HG02798 (cell line): ENCODE measurements at regions not wholly inside any gene's neighbourhood (a gene's known extent, or its start where the extent isn't known, plus 50 kb on each side); places are given as distances from the start of the nearest gene placed in this dataset.
"Not testable (repeated sequence)": the region's sequence is repeated elsewhere in the genome, so short reads cannot be mapped to it uniquely, and the experiment has no call there.

Experiments
- ATAC-seq: cut with Tn5 transposase; IDR thresholded peaks from one replicate; pipeline ENCODE4 v1.9.1; 2021; ENCODE audit warnings: mild to moderate bottlenecking; ENCODE audit not compliant: unreplicated experiment, poor library complexity

GRCh38 chr2:193373120-193373519 is 1178.4 kb upstream of the TMEFF2 start:
- ATAC-seq = no peak

- no peak for ATAC-seq
Observed at GRCh38 chr2:193371200-193371599, 1176.5 kb upstream of the TMEFF2 start.

- no peak for ATAC-seq
Observed at GRCh38 chr2:193368615-193369014, 1173.9 kb upstream of the TMEFF2 start.

- ATAC-seq = no peak
Observed at GRCh38 chr2:193357508-193357907, 1162.8 kb upstream of the TMEFF2 start.

GRCh38 chr2:193352665-193353242 is 1158.0 kb upstream of the TMEFF2 start:
- not testable (repeated sequence) for ATAC-seq

GRCh38 chr2:193350509-193350908 is 1155.8 kb upstream of the TMEFF2 start:
- no peak for ATAC-seq

- no peak for ATAC-seq
Observed at GRCh38 chr2:193349642-193350041, 1154.9 kb upstream of the TMEFF2 start.

GRCh38 chr2:193348055-193348454 is 1153.3 kb upstream of the TMEFF2 start:
- ATAC-seq = no peak

GRCh38 chr2:193336781-193337180 is 1142.0 kb upstream of the TMEFF2 start:
- ATAC-seq = no peak

GRCh38 chr2:193334401-193334800 is 1139.7 kb upstream of the TMEFF2 start:
- no peak for ATAC-seq

- ATAC-seq = no peak
Observed at GRCh38 chr2:193333539-193333938, 1138.8 kb upstream of the TMEFF2 start.

GRCh38 chr2:193332941-193333340 is 1138.2 kb upstream of the TMEFF2 start:
- no peak for ATAC-seq

- no peak for ATAC-seq
Observed at GRCh38 chr2:193331676-193332075, 1136.9 kb upstream of the TMEFF2 start.

GRCh38 chr2:193326296-193326695 is 1131.6 kb upstream of the TMEFF2 start:
- no peak for ATAC-seq

- ATAC-seq = no peak
Observed at GRCh38 chr2:193315428-193316091, 1120.8 kb upstream of the TMEFF2 start.

- no peak for ATAC-seq
Observed at GRCh38 chr2:193303464-193303863, 1108.7 kb upstream of the TMEFF2 start.

GRCh38 chr2:193294371-193294770 is 1099.6 kb upstream of the TMEFF2 start:
- no peak for ATAC-seq

- no peak for ATAC-seq
Observed at GRCh38 chr2:193279361-193279760, 1084.6 kb upstream of the TMEFF2 start.

- no peak for ATAC-seq
Observed at GRCh38 chr2:193276988-193277387, 1082.3 kb upstream of the TMEFF2 start.

- ATAC-seq = no peak
Observed at GRCh38 chr2:193276560-193276959, 1081.8 kb upstream of the TMEFF2 start.

- no peak for ATAC-seq
Observed at GRCh38 chr2:193276069-193276468, 1081.3 kb upstream of the TMEFF2 start.

GRCh38 chr2:193272011-193272410 is 1077.3 kb upstream of the TMEFF2 start:
- no peak for ATAC-seq
